ENCODE measurements at regions not wholly inside any gene's neighbourhood (a gene's known extent, or its start where the extent isn't known, plus 50 kb on each side); places are given as distances from the start of the nearest gene placed in this dataset.

DNA sequence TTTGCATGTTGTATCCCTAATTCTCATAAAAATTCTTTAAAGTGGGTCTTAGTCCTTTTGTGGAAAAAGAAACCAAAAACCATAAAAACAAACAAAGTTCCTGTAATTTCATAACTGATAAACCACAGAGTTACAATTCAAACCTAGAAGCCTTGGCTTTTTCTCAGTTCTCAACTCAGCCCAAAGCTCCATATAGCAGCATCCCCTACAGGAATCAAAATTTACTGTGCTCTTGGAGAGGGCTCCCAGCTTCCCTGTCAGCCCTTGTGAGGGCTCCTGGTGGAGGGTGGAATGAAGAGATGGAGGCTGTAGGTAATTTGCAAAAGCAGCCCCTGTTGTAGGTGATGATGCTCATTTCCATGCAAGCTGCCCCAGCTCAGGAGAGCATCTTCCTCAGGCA, 506.1 kb upstream of the KIRREL3 start:
- no peak for DNase-seq (ENCODE audit: low spot score)

DNA sequence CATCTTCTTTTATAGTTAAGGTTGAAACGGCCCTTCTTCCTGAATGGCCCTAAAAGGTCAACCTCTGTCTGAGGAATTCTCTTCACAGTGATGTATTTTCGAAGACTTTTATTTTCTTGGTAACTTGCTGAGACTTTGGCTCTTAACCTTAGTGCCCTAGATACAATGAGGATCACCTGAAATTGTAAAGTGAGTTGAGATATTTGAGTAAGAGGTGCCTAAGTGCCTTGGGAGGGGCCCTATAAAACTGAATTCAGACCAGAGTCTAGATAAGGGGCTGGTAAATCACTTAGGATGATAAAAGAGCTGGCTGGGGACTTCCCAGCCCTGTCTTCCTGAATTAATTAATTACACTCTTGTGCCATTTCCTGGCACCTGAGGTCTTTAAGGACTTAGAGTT, 505.6 kb upstream of the KIRREL3 start:
- DNase-seq (ENCODE audit: low spot score): no peak

DNA sequence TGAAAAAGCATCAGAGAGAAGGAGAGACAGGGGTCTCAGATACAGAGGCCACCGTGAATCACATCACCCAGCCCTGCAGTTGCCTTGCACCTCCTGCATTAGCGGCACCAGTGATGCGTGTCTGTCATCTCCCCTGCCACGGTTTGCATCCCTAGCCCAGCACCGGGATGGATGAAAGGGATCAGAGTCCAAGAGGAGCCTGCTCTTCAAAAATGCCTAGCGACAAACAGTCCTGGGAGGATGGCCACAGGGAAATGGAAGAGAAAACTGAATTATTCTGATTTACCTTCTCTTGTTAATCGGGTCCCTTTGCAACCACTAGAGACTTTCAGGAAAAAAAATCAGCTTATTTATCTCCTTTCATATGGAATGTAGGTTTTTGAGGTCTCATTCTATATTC, 495.6 kb upstream of the KIRREL3 start:
- no peak for DNase-seq (ENCODE audit: low spot score)

DNA sequence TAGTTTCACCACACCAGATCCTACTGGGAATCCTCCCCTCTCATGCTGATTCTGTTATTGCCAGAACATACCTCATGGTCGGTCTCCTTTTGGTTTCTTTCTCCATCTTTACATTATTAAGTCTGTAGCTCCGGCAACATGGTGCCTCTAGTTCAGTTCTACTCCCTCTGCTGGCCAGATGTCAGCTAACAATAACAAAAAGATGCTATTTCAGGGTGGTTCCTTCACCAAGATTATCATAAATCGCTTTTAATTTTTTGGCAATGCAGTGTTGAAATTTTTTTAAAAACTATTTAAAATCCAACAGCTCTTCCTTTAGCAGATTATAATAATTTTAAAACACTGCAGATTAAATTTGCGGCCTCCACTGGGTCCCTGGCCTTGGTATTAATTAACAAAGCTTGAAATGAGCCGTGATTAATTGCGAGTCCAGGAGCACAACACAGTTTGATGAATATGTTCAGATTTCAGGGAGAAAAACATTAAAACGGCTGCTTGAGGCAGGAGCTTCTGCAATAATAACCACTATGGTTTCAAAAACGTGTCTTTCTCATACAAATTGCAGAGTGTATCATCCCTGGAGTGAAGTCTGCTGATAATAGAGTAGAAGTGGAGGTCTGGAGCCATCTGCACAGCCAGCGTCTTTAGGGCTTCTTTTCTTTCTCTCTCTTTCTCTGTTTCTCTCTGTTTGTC, 492.9 kb upstream of the KIRREL3 start:
- peak; percentile 58 for DNase-seq (ENCODE audit: low spot score)

DNA sequence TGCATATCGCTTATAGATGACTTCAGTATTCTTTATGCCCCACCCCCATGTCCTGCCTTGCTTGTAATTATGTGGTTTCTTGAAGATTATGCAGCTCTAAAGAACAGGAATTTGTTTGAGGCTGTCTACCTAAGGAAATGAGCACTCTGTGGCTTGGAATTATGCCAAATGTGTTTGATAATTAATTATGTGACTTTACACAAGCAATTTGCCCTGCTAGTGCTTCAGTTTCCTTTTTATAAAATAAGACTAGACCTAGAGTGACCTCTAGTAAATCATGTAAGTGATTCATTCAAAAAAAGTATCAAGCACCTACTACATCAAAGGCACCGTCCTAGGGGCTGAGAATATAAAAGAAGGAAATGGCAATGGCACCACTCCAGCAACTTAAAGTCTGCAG, 491.5 kb upstream of the KIRREL3 start:
- peak; percentile 50 for DNase-seq (ENCODE audit: low spot score)

DNA sequence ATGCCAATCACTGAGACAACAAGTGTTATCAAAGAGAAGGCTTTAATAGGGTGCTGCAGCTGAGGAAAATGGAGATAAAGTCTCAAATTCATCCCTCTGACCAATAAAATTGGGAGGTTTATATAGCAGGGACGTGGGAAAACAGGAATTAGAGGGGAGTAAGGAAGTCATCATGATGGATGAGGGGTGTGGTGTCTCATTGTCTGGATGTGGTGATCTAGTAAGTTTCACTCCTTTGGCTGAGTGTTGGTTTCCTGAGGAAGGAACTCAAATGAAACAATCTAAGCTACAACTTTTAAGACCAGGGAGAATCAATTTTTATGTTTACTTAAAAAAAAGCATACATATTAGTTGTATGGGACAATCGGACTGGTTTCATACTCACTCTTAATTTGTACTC, 491.0 kb upstream of the KIRREL3 start:
- no peak for DNase-seq (ENCODE audit: low spot score)

DNA sequence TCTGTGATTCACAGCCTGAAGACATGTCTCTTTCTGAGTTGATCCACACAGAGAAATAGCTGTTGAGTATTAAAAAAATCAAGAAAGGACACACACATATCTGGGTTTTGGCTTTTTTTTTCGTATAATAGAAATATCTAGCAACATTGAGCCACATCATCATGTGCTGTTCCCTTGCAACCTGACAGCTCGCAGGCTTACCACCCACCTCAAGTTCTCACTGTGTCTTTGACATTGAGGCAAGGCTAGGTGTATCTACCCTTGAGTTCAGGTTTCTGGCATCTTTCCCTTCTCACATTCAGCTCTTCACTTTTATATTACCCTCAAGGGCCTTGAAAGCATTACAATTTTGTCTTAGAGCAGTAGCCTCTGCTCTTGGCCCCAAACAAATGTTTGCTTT, 490.3 kb upstream of the KIRREL3 start:
- DNase-seq (ENCODE audit: low spot score): no peak

DNA sequence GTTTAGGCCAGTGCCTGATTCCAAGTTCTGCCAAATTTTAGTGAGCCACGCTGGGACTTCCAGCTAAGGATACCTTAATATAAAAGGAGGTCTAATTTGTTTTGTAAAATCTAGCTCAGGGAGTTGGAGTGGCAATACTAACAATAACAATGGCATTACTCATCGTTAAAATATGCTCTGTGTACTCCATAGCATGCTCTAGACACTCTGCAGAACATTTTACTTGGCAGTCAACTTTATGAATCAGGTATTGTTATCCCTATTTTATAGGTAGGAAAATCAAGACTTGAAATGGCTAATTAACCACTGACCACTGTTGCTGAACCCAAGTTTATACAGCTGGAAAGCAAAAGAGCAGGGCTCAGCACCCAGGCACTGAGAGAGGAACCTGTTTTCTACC, 485.0 kb upstream of the KIRREL3 start:
- DNase-seq (ENCODE audit: low spot score): no peak

DNA sequence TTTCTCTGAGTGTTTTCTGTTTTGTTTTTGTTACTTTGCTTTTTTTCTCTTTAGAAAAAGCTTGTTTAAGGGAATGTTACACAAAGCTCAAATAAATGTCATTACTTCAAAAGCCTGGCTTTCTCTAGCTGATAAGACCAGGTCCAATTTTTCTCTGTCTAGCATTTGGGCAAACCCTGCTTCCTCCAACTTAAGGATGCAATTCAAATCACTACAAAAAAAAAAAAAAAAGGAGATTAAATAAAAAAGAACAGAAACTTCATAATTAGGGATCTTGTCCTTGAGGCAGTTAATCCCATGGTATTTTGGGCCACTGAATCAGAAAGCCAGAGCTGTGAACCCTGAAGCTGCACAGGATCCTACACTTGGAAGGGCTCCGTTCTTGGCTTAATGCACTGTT, 480.8 kb upstream of the KIRREL3 start:
- DNase-seq (ENCODE audit: low spot score): no peak

DNA sequence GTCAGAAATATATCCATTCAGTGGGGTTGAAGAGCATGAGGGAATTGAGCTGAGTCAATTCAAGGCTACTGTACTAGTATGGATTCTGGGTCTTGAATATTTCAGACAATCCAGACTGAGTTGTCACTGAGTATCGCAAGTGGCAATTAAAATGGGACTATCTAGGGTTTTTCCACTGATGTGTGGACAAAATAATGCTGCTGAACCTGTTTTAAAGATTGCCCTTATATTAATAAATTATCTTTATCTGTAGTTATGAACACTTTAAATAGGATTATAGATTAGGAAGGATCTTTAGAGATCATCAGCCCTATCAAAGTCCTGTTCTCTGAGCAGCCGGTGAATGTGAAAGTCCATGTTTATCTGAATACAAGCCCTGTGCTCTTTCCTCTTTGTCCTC, 478.3 kb upstream of the KIRREL3 start:
- no peak for DNase-seq (ENCODE audit: low spot score)

DNA sequence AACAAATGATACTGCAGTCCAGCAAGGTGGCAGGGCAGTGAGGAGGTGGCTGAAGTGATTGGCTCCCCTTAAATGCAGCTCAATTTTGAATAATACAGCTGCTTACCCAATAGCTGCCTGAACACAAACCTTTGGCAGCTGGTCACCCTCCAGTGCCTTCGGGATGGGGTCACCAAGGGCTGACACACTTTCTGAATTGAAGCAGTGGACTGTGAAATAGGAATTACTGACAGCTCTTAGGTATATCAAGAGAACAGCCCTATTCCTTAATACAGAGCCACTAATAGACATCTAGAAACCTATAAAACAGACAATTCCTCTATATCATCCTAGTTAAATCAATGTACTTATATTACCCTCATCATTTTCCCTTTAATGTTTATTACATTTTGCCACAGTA, 474.2 kb upstream of the KIRREL3 start:
- no peak for DNase-seq (ENCODE audit: low spot score)

DNA sequence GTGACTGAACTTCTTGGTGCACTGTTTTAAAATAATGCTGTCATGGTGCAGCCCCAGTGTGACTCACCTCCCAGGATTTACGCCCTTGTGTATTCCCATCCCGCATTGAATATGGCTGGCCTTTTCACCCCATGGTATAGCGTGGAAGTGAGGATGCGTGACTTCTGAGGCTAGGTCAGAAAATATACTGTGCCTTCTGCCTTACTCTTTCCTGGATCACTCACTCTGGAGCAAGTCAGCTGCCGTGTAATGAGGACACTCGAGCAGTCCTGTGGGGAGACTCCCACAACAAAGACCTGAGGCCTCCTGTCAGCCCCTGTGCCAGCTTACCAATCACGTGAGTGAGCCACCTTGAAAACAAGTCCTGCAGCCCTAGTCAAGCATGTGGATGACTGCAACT, 471.9 kb upstream of the KIRREL3 start:
- no peak for DNase-seq (ENCODE audit: low spot score)

DNA sequence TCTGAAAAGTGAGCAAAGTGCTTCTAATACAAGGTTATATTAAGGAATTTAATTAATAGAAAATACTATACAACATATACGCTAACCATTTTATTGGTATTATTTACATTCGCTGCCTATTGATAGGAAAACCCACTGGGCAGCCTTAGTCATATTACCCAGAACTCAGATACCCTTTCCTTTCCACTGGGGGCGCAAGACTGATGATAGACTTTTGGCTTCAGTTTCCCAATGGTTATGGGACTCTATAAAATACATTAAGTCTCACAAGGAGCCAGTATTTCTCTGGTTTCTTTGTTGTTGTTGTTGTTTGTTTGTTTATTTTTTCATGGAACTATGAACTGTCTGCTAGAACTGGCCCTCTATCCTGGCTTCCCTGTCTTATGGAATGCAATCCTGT, 471.1 kb upstream of the KIRREL3 start:
- DNase-seq (ENCODE audit: low spot score): peak; percentile 16

DNA sequence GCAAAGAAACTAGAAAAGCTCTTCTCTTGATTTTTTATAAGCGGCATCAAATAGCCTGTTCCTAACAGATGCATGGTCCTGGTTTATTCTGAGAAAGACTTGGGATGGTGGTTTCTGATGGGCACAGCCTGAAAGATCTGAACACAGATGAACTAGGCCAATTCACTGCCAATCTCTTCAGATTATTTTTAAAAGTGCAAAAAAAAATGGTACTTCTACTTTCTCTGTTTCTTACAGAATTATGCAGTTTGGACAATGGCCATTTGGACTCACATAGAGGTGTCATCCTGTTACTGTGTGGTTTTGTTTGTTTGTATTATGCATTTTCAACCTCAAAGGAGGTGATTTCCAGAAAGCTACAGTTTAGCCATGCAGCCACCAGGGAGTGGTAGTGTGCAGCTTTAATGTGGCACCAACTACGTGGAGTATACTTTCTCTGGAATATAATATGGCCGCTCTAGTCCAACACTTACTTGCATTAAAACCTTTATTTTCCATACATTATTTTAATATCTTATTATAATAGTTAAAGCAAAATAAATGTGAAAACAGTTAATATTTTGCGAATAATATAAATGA, 469.8 kb upstream of the KIRREL3 start:
- DNase-seq (ENCODE audit: low spot score): peak; percentile 52

DNA sequence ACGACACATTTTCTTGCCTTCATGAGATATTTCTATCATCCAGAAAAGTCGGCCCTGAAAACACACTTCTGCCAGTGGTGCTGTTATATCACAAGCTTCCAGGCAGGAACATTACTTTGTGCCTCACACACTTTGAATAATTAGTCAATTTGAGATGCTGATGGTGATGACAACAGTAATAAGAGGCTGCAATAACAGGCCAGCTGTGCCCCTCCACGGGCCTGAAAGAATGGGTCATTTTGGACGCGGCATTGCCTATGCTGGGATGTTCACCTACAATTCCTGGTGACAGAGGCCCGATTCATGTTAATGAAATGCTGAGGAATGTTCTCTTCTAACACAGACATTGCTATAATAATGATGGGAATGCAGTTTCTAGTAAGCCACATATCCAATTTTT, 463.8 kb upstream of the KIRREL3 start:
- DNase-seq (ENCODE audit: low spot score): no peak

DNA sequence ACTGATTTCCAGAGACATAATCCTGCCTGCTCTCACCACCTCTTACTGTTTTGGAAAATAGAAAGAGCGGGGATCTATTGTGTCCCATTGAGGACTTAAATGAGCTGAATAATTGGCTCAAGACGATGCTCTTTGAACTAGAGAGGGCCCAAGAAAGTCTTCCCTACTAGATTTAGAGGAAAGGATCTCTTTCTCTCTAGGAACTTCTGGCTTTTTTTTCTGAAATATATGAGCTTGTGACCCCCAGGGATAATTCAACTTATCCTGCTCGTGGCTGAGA, 461.4 kb upstream of the KIRREL3 start:
- no peak for DNase-seq (ENCODE audit: low spot score)

DNA sequence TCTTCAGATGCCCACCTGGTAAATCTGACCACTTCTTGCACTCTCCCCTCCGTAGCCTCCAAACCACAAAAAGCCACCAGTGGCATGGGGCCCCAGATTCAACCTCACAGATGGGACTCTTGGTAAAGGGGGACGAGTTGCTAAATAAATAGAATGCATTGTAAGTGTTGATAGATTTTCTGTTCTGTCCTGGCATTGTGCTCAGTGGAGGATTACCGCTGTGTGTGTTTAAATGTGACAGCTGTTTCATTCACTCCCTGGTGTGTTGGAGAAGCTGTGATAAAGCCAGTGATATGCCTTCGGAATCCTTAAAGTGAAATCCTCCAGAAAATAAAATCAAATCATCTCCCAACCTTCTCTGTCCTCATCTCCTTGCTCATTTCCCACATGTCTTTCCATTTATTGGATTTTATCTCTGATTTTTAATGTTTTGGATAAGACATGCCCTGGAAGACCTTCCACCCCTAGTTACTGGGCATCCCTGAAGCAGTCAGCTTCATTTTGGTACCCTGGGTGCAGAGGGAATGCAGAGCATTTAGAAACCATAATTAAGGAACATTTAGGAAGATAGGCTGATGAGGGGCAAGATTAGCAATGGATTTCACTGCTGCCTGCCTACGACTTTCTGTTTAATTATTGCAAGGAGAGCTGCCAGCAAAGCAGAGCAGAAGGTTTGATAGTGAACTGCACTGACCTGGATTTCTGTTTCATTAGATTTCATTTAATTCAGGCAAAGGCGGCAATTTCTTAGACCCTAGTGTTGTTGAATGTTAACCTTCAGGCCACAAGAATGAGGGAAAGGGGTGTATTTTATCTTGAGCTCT, 460.9 kb upstream of the KIRREL3 start:
- DNase-seq (ENCODE audit: low spot score): no peak

DNA sequence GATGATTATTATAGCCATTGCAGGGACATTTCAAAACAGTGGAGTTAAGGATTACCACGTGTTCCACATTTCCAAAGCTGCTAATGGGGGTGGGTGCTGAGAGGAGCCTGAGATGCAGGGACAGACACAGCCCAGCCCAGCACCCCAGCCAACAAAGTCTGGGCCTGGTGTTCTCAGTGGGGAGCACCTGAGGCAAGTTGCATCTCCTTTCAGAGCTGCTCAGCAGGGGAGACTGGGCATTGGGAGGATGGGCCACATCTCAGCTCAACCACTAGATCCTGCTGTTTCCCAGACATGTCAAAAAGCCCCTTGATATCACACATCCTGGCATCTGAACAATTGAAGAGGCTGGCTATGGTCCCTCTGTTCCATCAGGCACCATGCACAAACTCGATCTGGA, 458.0 kb upstream of the KIRREL3 start:
- DNase-seq (ENCODE audit: low spot score): no peak

DNA sequence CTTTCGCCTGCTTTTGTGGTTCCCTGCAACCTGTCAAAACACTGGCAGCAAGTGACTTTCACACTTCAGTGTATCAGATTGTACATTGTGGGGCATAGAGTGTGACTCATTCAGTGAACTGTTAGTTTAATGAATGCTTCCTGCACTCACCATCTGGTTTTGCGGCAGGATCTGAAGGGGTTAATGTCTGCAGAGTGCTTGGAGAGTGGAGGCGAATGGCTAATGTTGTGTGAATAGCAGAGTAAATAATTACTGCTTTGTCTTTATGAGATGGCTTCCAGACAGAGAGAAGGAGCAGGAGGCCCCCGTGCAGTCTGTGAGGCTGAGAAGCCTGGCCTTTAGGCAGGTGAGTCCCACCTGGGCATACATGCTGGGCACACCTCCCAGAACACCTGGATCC, 454.3 kb upstream of the KIRREL3 start:
- no peak for DNase-seq (ENCODE audit: low spot score)

DNA sequence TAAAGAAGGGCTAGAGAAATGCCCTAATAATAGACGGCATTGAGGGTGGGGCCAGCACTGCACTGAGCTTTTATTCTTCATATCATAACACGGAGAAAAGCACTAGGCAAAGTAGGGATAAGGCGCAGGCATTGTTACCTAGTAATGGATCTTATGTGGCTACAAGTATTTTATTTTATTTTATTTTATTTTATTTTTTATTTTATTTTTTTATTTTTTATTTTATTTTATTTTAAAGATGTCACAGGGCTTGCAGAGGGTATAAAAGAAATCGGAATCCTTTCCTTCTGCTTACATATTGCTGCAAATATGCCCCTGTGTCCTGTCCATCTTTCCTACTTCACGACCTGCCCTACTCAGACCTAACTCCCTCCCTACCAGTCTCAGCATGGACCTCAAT, 452.0 kb upstream of the KIRREL3 start:
- no peak for DNase-seq (ENCODE audit: low spot score)

DNA sequence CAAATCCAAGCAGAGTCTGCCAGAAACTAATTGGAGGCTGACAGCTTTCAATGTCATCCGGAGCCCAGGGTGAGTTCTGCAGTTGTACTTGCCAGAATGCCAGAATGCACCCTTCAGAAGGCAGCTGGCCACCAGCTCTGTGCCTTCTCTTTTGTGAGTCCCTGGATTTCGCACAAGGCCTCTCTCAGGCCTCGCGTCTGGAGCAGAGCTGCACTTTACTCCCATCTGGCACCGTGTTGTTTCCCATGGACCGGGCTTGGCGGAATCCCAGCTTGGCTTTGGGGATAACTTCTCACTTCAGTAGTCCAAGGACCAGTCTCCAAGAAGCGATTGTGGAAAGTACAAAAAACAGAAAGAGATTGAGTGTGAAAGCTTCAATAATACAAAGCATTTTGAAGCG, 451.3 kb upstream of the KIRREL3 start:
- DNase-seq (ENCODE audit: low spot score): no peak

DNA sequence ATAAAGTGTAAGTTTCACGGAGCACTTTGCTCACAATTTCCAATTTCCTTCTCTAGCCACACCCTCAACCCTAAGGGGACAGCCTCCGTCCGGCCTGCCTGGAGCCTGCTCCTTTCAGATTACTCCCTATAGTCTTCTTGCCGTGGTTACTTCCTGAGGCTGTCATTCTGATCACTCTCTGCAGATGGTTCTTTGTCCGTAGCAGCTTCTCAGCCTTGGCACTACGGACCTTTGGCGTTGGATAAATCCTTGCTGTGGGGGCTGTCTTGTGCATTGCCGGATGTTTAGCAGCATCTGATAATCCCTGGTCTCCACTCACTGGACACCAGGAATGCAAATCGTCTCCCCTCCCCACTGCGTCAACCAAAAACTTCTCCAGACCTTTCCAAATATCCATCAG, 447.5 kb upstream of the KIRREL3 start:
- no peak for DNase-seq (ENCODE audit: low spot score)

DNA sequence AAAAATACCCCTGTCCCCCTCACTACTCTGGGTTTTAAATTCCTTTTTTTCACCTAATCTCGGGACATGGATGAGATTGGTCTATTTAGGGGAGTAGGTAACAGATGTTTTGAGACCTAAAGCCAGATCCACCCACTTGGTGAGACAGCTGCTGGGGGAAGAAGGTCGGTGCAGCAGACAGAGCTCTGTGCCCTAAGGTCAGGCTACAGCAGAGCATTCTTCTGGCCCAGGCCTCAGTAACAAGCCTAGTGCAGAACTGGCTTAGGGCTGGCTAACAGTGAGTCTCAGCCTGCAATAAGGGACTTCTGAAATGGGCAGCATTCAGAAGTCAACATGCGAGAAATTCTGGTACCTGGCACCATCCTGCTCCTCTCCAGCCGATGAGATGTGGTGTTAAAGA, 444.9 kb upstream of the KIRREL3 start:
- no peak for DNase-seq (ENCODE audit: low spot score)

Data from HT-29 (cell line).